Subcutaneous abdominal adipose tissue (tissue), 5 donors: ENCODE measurements at regions not wholly inside any gene's neighbourhood (a gene's known extent, or its start where the extent isn't known, plus 50 kb on each side); places are given as distances from the start of the nearest gene placed in this dataset.

Experiments
- H3K27ac ChIP-seq: one replicate; pipeline ENCODE4 v1.7.0; 2013; ENCODE audit warnings: low read depth, mild to moderate bottlenecking, inconsistent platforms, low read length, moderate library complexity
- H3K27me3 ChIP-seq, 5 donors: one replicate each; pipeline ENCODE4 v1.7.0; 2013; ENCODE audit warnings: low read length in 5 of 5, inconsistent platforms in 1 of 5; ENCODE audit not compliant: control insufficient read depth in 5 of 5, insufficient read depth in 4 of 5
- H3K36me3 ChIP-seq, 5 donors: one replicate each; pipeline ENCODE4 v1.7.0; 2013; ENCODE audit warnings: low read length in 5 of 5; ENCODE audit not compliant: control insufficient read depth in 5 of 5, insufficient read depth in 5 of 5
- H3K4me1 ChIP-seq, 5 donors: one replicate each; pipeline ENCODE4 v1.7.0; 2013; ENCODE audit warnings: low read length in 5 of 5, mild to moderate bottlenecking in 3 of 5, moderate library complexity in 1 of 5; ENCODE audit not compliant: control insufficient read depth in 5 of 5, insufficient read depth in 5 of 5
- H3K4me3 ChIP-seq, 5 donors: one replicate each; pipeline ENCODE4 v1.7.0; 2013; ENCODE audit warnings: low read length in 5 of 5, low read depth in 1 of 5
- H3K9ac ChIP-seq, 5 donors: one replicate each; pipeline ENCODE4 v1.7.0; 2013; ENCODE audit warnings: low read length in 5 of 5, mild to moderate bottlenecking in 4 of 5, moderate library complexity in 3 of 5
- H3K9me3 ChIP-seq, 5 donors: one replicate each; pipeline ENCODE4 v1.7.0; 2013; ENCODE audit warnings: low read length in 5 of 5; ENCODE audit not compliant: control insufficient read depth in 5 of 5
- donor health status: healthy.
- donor health status: healthy.
- donor health status: healthy.
- donor health status: healthy.
- donor health status: healthy.

DNA sequence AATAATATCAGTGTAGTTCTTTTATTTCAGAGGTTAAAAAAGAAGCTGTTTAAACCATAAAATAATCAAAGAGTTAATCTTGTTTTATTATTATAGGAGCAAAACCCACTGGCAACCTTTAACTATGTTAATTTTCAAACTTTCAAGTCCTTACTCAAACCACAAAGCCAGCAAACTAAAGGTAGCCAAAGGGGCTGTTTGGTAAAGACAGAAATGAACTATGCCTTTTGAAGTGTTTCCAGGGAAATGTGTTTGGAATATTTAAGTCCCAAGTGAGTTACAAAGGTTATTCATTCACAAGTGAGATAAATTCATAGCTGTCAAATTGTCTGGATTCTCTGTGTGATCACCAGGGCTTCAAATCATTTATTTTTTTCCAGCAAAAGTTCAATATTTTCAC lies 264.7 kb downstream of the MZT1 start:
- no peak overlapping the region for H3K4me3 ChIP-seq
- no peaks in the 10 kb centered on the region for H3K36me3 ChIP-seq
- no peaks in the 10 kb centered on the region for H3K9me3 ChIP-seq
- H3K9ac ChIP-seq: no peak overlapping the region
- peaks cover 0 to 17% (median 4%) of the 10 kb centered on the region in 5 donors for H3K4me1 ChIP-seq
- H3K27me3 ChIP-seq: no peaks in the 10 kb centered on the region
- H3K27ac ChIP-seq: no peak overlapping the region

DNA sequence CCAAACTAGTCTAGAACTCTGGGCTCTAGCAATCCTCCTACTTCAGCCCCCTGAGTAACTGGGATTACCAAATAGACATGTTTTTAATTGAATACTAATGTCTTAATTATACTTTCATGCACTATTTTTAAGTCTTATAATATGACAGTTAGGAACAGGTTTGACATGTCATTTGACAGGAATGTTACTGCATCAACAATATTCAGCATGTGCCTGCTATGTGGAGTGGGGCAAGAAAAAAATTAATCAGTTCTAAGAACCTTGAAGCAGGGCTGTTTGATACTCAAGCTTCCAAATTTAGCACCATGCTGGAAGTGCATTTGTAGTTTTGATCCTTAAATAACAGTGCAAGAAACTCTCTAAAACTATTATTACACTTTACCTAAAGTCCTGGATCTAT lies 265.3 kb downstream of the MZT1 start:
- H3K27me3 ChIP-seq: no peaks in the 10 kb centered on the region
- peaks cover 0 to 17% (median 4%) of the 10 kb centered on the region in 5 donors for H3K4me1 ChIP-seq
- H3K9ac ChIP-seq: no peak overlapping the region
- no peak overlapping the region for H3K27ac ChIP-seq
- no peaks in the 10 kb centered on the region for H3K36me3 ChIP-seq
- no peak overlapping the region for H3K4me3 ChIP-seq
- no peaks in the 10 kb centered on the region for H3K9me3 ChIP-seq

DNA sequence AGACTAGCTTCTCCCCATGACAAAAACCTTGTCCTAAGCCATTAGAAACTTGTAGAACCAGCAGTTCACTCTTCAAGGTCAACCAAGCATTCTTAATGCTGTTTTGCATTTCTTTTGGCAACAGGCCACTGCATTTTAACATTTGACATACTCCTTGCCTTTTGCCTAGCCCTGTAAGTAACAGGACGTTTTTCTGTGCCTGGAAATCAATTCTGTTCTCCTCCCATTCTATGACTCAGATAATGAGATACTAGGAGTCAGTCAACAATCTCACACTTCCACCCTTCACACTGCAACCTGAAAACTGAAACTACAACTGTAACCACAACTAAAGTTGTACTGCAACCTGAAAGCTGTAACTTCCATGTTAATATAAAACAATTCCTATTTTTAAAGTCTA lies 268.7 kb downstream of the MZT1 start:
- Histone ChIP-seq H3K36me3 (no peaks in the 10 kb centered on the region), H3K4me3 (no peak overlapping the region), H3K4me1 (peaks cover 0 to 15% (median 4%) of the 10 kb centered on the region in 5 donors), H3K27ac (no peak overlapping the region), H3K27me3 (no peaks in the 10 kb centered on the region), H3K9ac (no peak overlapping the region), H3K9me3 (no peaks in the 10 kb centered on the region)

DNA sequence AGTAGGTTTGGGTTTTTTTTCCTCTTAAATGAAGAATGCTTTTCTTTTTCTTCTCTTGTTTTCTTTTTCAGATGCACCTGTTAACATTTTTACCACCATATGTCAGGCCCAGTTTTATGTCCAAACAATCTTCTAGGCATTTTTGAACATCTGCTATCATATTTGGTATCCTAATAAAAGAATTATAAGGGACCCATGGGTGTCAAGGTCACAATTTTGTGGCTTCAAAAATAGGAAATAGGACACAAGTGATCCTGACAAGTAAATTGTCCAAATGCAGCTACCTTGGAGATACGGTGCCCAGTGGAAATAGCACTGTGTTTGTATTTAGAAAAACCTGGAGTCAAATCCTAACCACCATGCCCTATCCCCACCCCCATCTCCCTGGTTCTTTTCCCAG lies 270.3 kb downstream of the MZT1 start:
- H3K9ac ChIP-seq: no peak overlapping the region
- no peaks in the 10 kb centered on the region for H3K9me3 ChIP-seq
- no peak overlapping the region for H3K27ac ChIP-seq
- H3K4me3 ChIP-seq: no peak overlapping the region
- peaks cover 0 to 5% (median 4%) of the 10 kb centered on the region in 5 donors for H3K4me1 ChIP-seq
- no peaks in the 10 kb centered on the region for H3K27me3 ChIP-seq
- H3K36me3 ChIP-seq: no peaks in the 10 kb centered on the region

DNA sequence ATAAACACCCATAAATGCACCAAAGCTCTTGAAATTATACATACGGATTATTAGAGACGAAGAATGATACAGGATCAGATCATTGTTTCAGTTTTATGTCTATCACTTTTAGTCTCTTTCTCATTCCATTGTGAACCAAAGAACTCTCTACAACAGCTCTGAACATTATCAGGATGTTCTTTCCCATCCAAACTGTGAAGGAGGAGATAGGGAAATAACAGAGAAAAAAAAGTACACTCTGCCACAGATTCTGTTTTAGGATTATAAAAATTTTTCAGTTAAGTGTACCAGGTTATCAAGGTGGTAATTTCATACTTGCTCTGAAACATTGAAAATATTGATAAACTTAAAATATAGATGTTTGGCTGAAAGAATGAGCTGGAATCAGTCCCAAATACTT lies 270.9 kb downstream of the MZT1 start:
- Histone ChIP-seq H3K9ac (no peak overlapping the region), H3K4me3 (no peak overlapping the region), H3K27me3 (no peaks in the 10 kb centered on the region), H3K4me1 (peaks cover 0 to 5% (median 4%) of the 10 kb centered on the region in 5 donors), H3K27ac (no peak overlapping the region), H3K9me3 (no peaks in the 10 kb centered on the region), H3K36me3 (no peaks in the 10 kb centered on the region)

DNA sequence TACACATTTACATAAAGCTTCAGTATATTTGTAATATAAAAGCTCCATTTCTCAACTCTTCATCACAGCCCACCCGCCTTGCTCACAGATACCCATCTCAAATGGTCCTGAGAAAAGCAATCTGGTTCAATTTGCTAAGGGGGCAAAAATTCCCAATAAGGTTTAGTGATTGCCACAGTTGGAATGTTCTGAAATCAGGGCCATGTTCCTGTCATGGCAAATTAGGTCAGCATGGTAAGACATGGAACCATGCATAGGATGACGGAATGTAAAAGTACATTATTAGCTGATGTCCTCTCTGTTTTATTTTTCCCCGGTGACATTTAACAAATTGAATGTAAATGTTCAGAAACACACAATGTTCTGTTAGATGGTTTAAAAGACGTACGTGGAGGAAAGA lies 274.3 kb downstream of the MZT1 start:
- Histone ChIP-seq H3K27me3 (no peaks in the 10 kb centered on the region), H3K4me3 (no peak overlapping the region), H3K27ac (no peak overlapping the region), H3K36me3 (no peaks in the 10 kb centered on the region), H3K9me3 (peaks cover 0 to 5% (median 0%) of the 10 kb centered on the region in 5 donors), H3K4me1 (no peaks in the 10 kb centered on the region), H3K9ac (no peak overlapping the region)

DNA sequence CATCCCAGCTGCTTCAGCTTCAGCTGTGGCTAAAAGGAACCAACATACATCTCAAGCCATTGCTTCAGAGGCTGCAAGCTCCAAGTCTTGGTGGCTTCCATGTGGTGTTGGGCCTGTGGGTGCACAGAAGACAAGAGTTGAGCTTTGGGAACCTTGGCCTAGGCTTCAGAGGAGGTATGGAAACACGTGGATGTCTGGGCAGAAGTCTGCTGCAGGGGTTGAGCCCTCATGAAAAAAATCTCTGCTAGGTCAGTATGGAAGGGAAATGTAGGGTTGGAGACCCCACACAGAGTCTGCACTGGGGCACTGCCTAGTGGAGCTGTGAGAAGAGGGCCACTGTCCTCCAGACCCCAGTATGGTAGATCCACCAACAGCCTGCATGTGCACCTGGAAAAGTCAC lies 279.3 kb downstream of the MZT1 start:
- Histone ChIP-seq H3K9ac (no peak overlapping the region), H3K4me3 (no peak overlapping the region), H3K27me3 (no peaks in the 10 kb centered on the region), H3K9me3 (peaks cover 0 to 9% (median 3%) of the 10 kb centered on the region in 5 donors), H3K27ac (no peak overlapping the region), H3K4me1 (no peaks in the 10 kb centered on the region), H3K36me3 (no peaks in the 10 kb centered on the region)

DNA sequence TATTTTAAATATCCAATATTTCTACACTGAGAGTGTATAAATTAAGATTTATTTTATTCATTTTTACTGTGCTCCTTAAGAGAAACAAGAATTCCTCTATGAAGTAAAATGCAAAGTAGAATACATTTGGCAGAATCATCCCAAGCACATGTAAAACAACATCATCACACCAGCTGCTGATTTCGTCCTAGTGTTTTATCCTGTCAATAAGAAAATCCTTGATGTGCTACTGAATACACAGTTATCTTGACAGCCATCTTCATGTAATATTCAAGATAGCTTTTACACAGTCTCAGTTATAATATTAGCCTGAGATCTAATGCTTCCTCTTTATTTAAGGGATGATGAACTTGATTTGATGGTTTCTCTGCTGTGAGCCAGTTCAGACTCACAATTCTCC lies 282.4 kb downstream of the MZT1 start:
- no peaks in the 10 kb centered on the region for H3K36me3 ChIP-seq
- H3K9me3 ChIP-seq: peaks cover 0 to 9% (median 3%) of the 10 kb centered on the region in 5 donors
- no peak overlapping the region for H3K9ac ChIP-seq

DNA sequence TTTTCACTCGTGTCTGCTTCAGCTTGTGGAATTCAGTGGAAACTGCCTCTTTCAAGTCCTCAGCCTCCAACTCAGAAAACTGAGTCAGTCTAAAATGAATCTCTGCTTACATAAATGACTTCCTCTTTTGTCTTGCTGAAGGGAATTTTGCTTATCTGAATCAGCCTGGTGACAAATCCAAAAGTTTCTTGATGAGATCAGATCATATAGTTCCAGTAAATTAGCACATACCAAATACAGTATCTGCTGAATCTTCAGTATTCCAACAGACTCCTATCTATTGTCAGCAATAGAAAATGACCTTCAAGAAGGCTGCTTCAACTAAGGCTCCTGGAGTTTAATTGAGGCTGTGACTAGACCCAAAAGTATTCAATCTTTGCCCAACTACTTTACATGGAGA lies 290.0 kb downstream of the MZT1 start:
- Histone ChIP-seq H3K27me3 (no peaks in the 10 kb centered on the region), H3K9me3 (no peaks in the 10 kb centered on the region), H3K27ac (no peak overlapping the region), H3K4me1 (no peaks in the 10 kb centered on the region), H3K9ac (no peak overlapping the region), H3K36me3 (no peaks in the 10 kb centered on the region), H3K4me3 (no peak overlapping the region)

More for the DNA sequence above, 282.4 kb downstream of the MZT1 start:
- H3K4me1 ChIP-seq: no peaks in the 10 kb centered on the region
- no peak overlapping the region for H3K27ac ChIP-seq
- no peak overlapping the region for H3K4me3 ChIP-seq
- no peaks in the 10 kb centered on the region for H3K27me3 ChIP-seq

DNA sequence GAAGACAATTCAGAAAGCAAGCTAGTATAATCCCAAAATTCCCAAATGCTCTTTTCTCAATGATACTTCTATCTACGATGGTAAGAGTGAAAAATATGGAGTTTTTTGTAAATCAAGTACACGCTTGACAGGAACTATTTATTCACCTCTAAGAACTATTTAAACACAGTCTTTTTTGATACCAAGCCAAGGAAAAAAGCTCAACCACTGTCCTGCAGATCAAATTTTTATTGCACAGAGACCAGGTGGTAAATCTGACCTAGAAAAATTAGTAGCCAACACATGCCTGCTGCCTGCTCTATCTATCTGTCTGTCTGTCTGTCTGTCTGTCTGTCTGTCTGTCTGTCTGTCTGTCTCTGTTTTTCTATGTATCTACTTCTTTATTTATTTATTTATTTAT lies 292.2 kb downstream of the MZT1 start:
- H3K4me1 ChIP-seq: no peaks in the 10 kb centered on the region
- H3K27ac ChIP-seq: no peak overlapping the region
- H3K27me3 ChIP-seq: no peaks in the 10 kb centered on the region
- no peak overlapping the region for H3K9ac ChIP-seq
- no peaks in the 10 kb centered on the region for H3K36me3 ChIP-seq
- H3K9me3 ChIP-seq: no peaks in the 10 kb centered on the region
- no peak overlapping the region for H3K4me3 ChIP-seq
